GM23338 (cell line): ENCODE measurements at regions not wholly inside any gene's neighbourhood (a gene's known extent, or its start where the extent isn't known, plus 50 kb on each side); places are given as distances from the start of the nearest gene placed in this dataset.

ENCODE experiments used
- ATAC-seq: fragments of 200-7000 bp; cut with Tn5 transposase; 3 replicates; pipeline ENCODE4 v1.9.1; 2020
- DNase-seq: peaks from one replicate; pipeline ENCODE4 v3.0.0-alpha.2; 2015; ENCODE audit warnings: low spot score
- H2AFZ ChIP-seq: fragments of 200-600 bp; sonication (generic); 2 replicates; pipeline ENCODE4 v1.8.0; 2016; ENCODE audit warnings: antibody characterized with exemption, mild to moderate bottlenecking, moderate library complexity
- H3F3A ChIP-seq: fragments of 200-600 bp; sonication (generic); replicated peaks from 2 replicates; pipeline ENCODE4 v1.8.0; 2017; ENCODE audit warnings: antibody characterized with exemption, mixed run types, low read depth
- H3K27ac ChIP-seq: fragments of 200-600 bp; sonication (generic); 2 replicates; pipeline ENCODE4 v1.6.1; 2016; ENCODE audit warnings: low read depth
- H3K27me3 ChIP-seq: fragments of 200-600 bp; sonication (generic); 2 replicates; pipeline ENCODE4 v1.8.0; 2016; ENCODE audit warnings: mild to moderate bottlenecking, mixed run types, moderate library complexity; ENCODE audit not compliant: insufficient read depth
- H3K36me3 ChIP-seq: fragments of 200-600 bp; sonication (generic); 2 replicates; pipeline ENCODE4 v1.8.0; 2016; ENCODE audit warnings: mild to moderate bottlenecking; ENCODE audit not compliant: insufficient read depth
- H3K4me1 ChIP-seq: fragments of 200-600 bp; sonication (generic); 2 replicates; pipeline ENCODE4 v1.8.0; 2016; ENCODE audit warnings: mild to moderate bottlenecking, moderate library complexity; ENCODE audit not compliant: insufficient read depth
- H3K4me2 ChIP-seq: fragments of 200-600 bp; sonication (generic); 2 replicates; pipeline ENCODE4 v1.7.1; 2017; ENCODE audit warnings: mixed run types
- H3K4me3 ChIP-seq: fragments of 200-600 bp; sonication (generic); 2 replicates; pipeline ENCODE4 v1.6.1; 2016; ENCODE audit warnings: mixed run types
- H3K79me2 ChIP-seq: fragments of 200-600 bp; sonication (generic); replicated peaks from 2 replicates; pipeline ENCODE4 v1.8.0; 2017; ENCODE audit warnings: mild to moderate bottlenecking; ENCODE audit not compliant: insufficient read depth
- H3K9me2 ChIP-seq: fragments of 200-600 bp; sonication (generic); 2 replicates; pipeline ENCODE4 v1.8.0; 2017; ENCODE audit not compliant: insufficient read depth
- H4K20me1 ChIP-seq: fragments of 200-600 bp; sonication (generic); replicated peaks from 2 replicates; pipeline ENCODE4 v1.8.0; 2017; ENCODE audit warnings: mild to moderate bottlenecking; ENCODE audit not compliant: insufficient read depth
- H3K27ac Mint-ChIP-seq: 2 replicates; pipeline ENCODE4 v1.8.0; 2020; ENCODE audit warnings: inconsistent platforms, mild to moderate bottlenecking, moderate library complexity, mixed read lengths
- H3K27me3 Mint-ChIP-seq: 3 replicates; pipeline ENCODE4 v1.8.0; 2022; ENCODE audit warnings: low read depth, mild to moderate bottlenecking, moderate library complexity, mixed read lengths, inconsistent platforms; ENCODE audit not compliant: insufficient read depth, poor library complexity
- H3K36me3 Mint-ChIP-seq: 3 replicates; pipeline ENCODE4 v1.8.0; 2021; ENCODE audit warnings: low read depth, mild to moderate bottlenecking, inconsistent platforms, moderate library complexity, mixed read lengths
- H3K4me1 Mint-ChIP-seq: 3 replicates; pipeline ENCODE4 v1.8.0; 2020; ENCODE audit warnings: mild to moderate bottlenecking, inconsistent platforms, mixed read lengths
- H3K4me3 Mint-ChIP-seq: 3 replicates; pipeline ENCODE4 v1.8.0; 2021; ENCODE audit warnings: moderate library complexity, mild to moderate bottlenecking, inconsistent platforms, mixed read lengths
- H3K9me3 Mint-ChIP-seq: 3 replicates; pipeline ENCODE4 v1.8.0; 2020; ENCODE audit warnings: moderate library complexity, mild to moderate bottlenecking, inconsistent platforms, mixed read lengths
- EZH2 ChIP-seq: fragments of 200-600 bp; sonication (generic); IDR thresholded peaks from one replicate; pipeline ENCODE4 v1.8.0; 2017; ENCODE audit warnings: antibody characterized with exemption, mild to moderate bottlenecking, low read depth; ENCODE audit not compliant: unreplicated experiment
- JUNB ChIP-seq: IDR thresholded peaks from one replicate; pipeline ENCODE4 v1.6.1; 2016; ENCODE audit warnings: antibody characterized with exemption; ENCODE audit not compliant: unreplicated experiment
- NANOG ChIP-seq: IDR thresholded peaks from 2 replicates; pipeline ENCODE4 v1.6.1; 2016; ENCODE audit warnings: antibody characterized with exemption, borderline replicate concordance
- POLR2AphosphoS5 ChIP-seq: IDR thresholded peaks from 2 replicates; pipeline ENCODE4 v1.6.1; 2016; ENCODE audit warnings: antibody characterized with exemption, low read depth
- ZNF114 ChIP-seq: fragments of 250-450 bp; sonication (Bioruptor Pico); IDR thresholded peaks from 2 replicates; pipeline ENCODE4 v1.5.0; 2020; ENCODE audit warnings: mild to moderate bottlenecking, moderate library complexity
- ZNF331 ChIP-seq: fragments of 250-450 bp; sonication (Bioruptor Pico); IDR thresholded peaks from 2 replicates; pipeline ENCODE4 v1.5.0; 2020; ENCODE audit warnings: low read depth, mild to moderate bottlenecking, moderate library complexity
- ZNF462 ChIP-seq: fragments of 250-450 bp; sonication (Bioruptor Pico); IDR thresholded peaks from 2 replicates; pipeline ENCODE4 v1.5.0; 2020; ENCODE audit warnings: mild to moderate bottlenecking, moderate library complexity

GRCh38 chr6:97459535-97459934, 176.5 kb upstream of the MMS22L start:
- H3K9me2 ChIP-seq, result no peaks in the 10 kb centered on the region
- no peaks in the 10 kb centered on the region for H3F3A ChIP-seq
- H3K79me2 ChIP-seq, result no peaks in the 10 kb centered on the region
- Mint-ChIP-seq H3K9me3 (no peaks in the 10 kb centered on the region), H3K27me3 (peaks cover 2% of the 10 kb centered on the region), H3K36me3 (no peaks in the 10 kb centered on the region), H3K4me3 (no peak overlapping the region), H3K4me1 (peaks cover 21% of the 10 kb centered on the region), H3K27ac (no peak overlapping the region)
- no peak overlapping the region for H2AFZ ChIP-seq
- H3K27me3 ChIP-seq, result no peaks in the 10 kb centered on the region
- no peak overlapping the region for H3K4me2 ChIP-seq
- no peak overlapping the region for H3K4me3 ChIP-seq
- DNase-seq (no peak), ATAC-seq (no peak)
- no peaks in the 10 kb centered on the region for H3K4me1 ChIP-seq
- TF ChIP-seq ZNF114 (CRISPR knock-in tag) (no peak), NANOG (no peak), JUNB (no peak), ZNF331 (CRISPR knock-in tag) (no peak), ZNF462 (no peak), EZH2 (no peak)
- no peak overlapping the region for H3K27ac ChIP-seq
- H4K20me1 ChIP-seq, result no peaks in the 10 kb centered on the region
- H3K36me3 ChIP-seq, result no peaks in the 10 kb centered on the region

DNA sequence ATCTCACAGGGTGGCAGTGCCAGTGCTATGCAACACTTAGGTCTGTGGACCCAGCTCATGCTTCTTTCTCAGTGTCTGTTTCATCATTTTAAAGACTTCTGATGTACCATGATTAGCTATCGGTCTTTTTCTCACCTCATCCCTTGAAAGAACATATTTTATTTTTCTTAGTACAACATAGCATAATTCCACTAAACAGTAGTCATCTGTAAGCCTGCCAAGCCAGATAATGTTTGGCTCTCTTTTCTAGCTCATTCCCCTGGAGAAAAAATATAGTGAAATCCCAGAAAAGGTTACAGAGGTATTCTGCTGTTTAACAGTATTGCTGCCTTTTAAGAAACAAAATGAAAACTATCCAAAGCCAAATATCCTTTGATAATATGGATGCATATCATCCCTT, 177.0 kb upstream of the MMS22L start:
- H3K36me3 Mint-ChIP-seq, result no peaks in the 10 kb centered on the region
- no peak for ATAC-seq
- Histone ChIP-seq H3K4me3 (no peak overlapping the region), H3K27me3 (no peaks in the 10 kb centered on the region), H3F3A (no peaks in the 10 kb centered on the region), H3K4me2 (no peak overlapping the region), H2AFZ (no peak overlapping the region), H3K79me2 (no peaks in the 10 kb centered on the region), H3K4me1 (no peaks in the 10 kb centered on the region), H4K20me1 (no peaks in the 10 kb centered on the region), H3K9me2 (no peaks in the 10 kb centered on the region), H3K36me3 (no peaks in the 10 kb centered on the region), H3K27ac (no peak overlapping the region)
- no peak for DNase-seq
- H3K4me3 Mint-ChIP-seq, result no peak overlapping the region
- TF ChIP-seq POLR2AphosphoS5 (no peak), JUNB (no peak)
- H3K27me3 Mint-ChIP-seq, result peaks cover 2% of the 10 kb centered on the region
- no peak overlapping the region for H3K27ac Mint-ChIP-seq
- H3K4me1 Mint-ChIP-seq, result peaks cover 21% of the 10 kb centered on the region
- no peaks in the 10 kb centered on the region for H3K9me3 Mint-ChIP-seq
